BLaER1 treated with 17β-estradiol and CSF1 and Interleukin-3, amounts not matched to agents 10 nM and 100 nM (cell line): ENCODE measurements at regions not wholly inside any gene's neighbourhood (a gene's known extent, or its start where the extent isn't known, plus 50 kb on each side); places are given as distances from the start of the nearest gene placed in this dataset.
A peak's percentile ranks its signal among the peaks of the same experiment; 100 is the strongest.

Experiments
- H3K27ac ChIP-seq, 11 experiments: shearing (Covaris generic); formaldehyde crosslinking; 2 replicates each; pipeline ENCODE4 v1.8.1; 2022
- H3K27me3 ChIP-seq, 11 experiments: shearing (Covaris generic); formaldehyde crosslinking; 2 replicates each; pipeline ENCODE4 v1.8.1; 2022
- H3K36me3 ChIP-seq, 11 experiments: shearing (Covaris generic); formaldehyde crosslinking; 2 replicates each; pipeline ENCODE4 v1.8.1; 2022
- H3K4me1 ChIP-seq, 10 experiments: shearing (Covaris generic); formaldehyde crosslinking; 2 replicates each; pipeline ENCODE4 v1.8.1; 2022
- H3K4me2 ChIP-seq, 11 experiments: shearing (Covaris generic); formaldehyde crosslinking; 2 replicates each; pipeline ENCODE4 v1.8.1; 2022
- H3K4me3 ChIP-seq, 10 experiments: shearing (Covaris generic); formaldehyde crosslinking; 2 replicates each; pipeline ENCODE4 v1.8.1; 2022
- H3K9ac ChIP-seq, 11 experiments: shearing (Covaris generic); formaldehyde crosslinking; 2 replicates each; pipeline ENCODE4 v1.8.1; 2022
- H3K9me3 ChIP-seq, 11 experiments: shearing (Covaris generic); formaldehyde crosslinking; replicated peaks in 1 of 11; 2 replicates each; pipeline ENCODE4 v1.8.1; 2022
- H4K20me1 ChIP-seq, 11 experiments: shearing (Covaris generic); formaldehyde crosslinking; 2 replicates each; pipeline ENCODE4 v1.8.1; 2022
- Cebpa-rat ChIP-seq, 11 experiments: shearing (Covaris generic); IDR thresholded peaks; 2 replicates each; pipeline ENCODE4 v1.8.1; 2022

GRCh38 chr3:174336784-174337183, 522.4 kb upstream of the NAALADL2 start:
- Histone ChIP-seq H4K20me1 (no peaks in the 10 kb centered on the region), H3K27me3 (no peaks in the 10 kb centered on the region), H3K4me1 (peaks cover 0 to 82% (median 16%) of the 10 kb centered on the region in 10 experiments; a peak in 12 of 20 replicates), H3K4me2 (peak overlapping the region in 9 of 11 experiments; percentile 0 to 86 (median 40); a peak in 14 of 22 replicates), H3K36me3 (no peaks in the 10 kb centered on the region), H3K4me3 (no peak overlapping the region; a peak in 1 of 20 replicates), H3K9ac (peak overlapping the region in 6 of 11 experiments; percentile 51 to 86 (median 62); a peak in 12 of 22 replicates), H3K9me3 (peaks cover 0 to 11% (median 0%) of the 10 kb centered on the region in 11 experiments; a peak in 2 of 22 replicates), H3K27ac (peak overlapping the region in 10 of 11 experiments; percentile 23 to 98 (median 80); a peak in 19 of 22 replicates)
- no peak for TF ChIP-seq Cebpa-rat (IDR thresholded peaks at IDR 0.05)

GRCh38 chr3:174337227-174337626, 521.9 kb upstream of the NAALADL2 start:
- H3K4me2 ChIP-seq = peak overlapping the region in 9 of 11 experiments; percentile 2 to 86 (median 40); a peak in 15 of 22 replicates
- H3K27ac ChIP-seq = peak overlapping the region in 9 of 11 experiments; percentile 61 to 98 (median 81); a peak in 18 of 22 replicates

DNA sequence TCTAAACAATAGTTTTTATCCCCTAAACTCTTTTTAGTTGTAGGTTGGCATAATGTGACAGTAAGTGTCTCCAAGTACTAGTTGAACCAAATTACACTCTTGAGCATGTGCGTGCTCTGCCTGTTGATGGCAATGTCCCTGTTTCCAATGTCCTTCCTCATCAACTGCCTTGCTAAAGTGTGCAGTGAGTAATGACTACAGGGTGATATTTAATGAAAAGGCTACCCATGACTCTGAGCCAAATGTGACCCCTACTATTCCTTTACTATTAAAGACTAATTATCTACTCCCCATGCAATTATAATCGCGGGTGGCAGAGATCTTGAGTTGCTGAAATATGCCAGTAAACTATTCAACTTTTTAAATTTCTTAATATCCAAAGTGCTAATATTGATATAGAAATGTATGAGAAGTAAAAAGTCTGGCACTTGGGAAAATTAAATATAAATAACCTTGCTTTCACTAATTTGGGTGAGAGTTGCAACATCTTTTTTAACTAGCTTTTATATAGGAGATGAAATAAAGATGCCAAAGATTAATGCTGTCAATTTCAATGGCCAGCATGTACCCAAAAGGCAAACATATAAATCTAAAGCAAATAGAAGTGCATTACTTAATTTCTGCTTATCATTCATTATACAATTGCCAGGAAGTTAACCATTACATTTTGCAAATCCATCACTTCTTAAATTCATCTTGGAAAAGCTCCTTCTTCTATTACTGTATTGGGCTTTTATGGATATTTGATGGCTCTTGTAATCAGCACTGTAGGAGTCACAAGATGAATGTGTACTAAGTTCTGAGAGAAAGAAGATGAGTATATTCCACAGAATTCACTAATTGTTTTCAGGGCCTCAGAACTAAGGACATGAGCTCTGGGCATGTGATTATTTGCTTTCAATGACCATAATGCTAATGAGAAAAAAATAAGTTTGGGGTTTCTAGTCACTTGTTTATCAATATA, 518.2 kb upstream of the NAALADL2 start:
- H3K9me3 ChIP-seq = no peaks in the 10 kb centered on the region
- no peaks in the 10 kb centered on the region for H3K27me3 ChIP-seq
- peaks cover 0 to 55% (median 16%) of the 10 kb centered on the region in 10 experiments; a peak in 12 of 20 replicates for H3K4me1 ChIP-seq
- H3K9ac ChIP-seq = no peak overlapping the region
- no peak overlapping the region for H3K4me2 ChIP-seq
- TF ChIP-seq Cebpa-rat (IDR thresholded peaks at IDR 0.05) = no peak
- no peak overlapping the region for H3K27ac ChIP-seq
- H3K4me3 ChIP-seq = no peak overlapping the region
- H3K36me3 ChIP-seq = no peaks in the 10 kb centered on the region
- no peaks in the 10 kb centered on the region for H4K20me1 ChIP-seq

More at GRCh38 chr3:174337227-174337626, 521.9 kb upstream of the NAALADL2 start:
- H3K9me3 ChIP-seq = peaks cover 0 to 11% (median 0%) of the 10 kb centered on the region in 11 experiments; a peak in 2 of 22 replicates
- H4K20me1 ChIP-seq = no peaks in the 10 kb centered on the region
- H3K4me1 ChIP-seq = peaks cover 0 to 77% (median 16%) of the 10 kb centered on the region in 10 experiments; a peak in 12 of 20 replicates
- H3K36me3 ChIP-seq = no peaks in the 10 kb centered on the region
- H3K27me3 ChIP-seq = no peaks in the 10 kb centered on the region
- H3K9ac ChIP-seq = peak overlapping the region in 6 of 11 experiments; percentile 53 to 86 (median 64); a peak in 10 of 22 replicates
- TF ChIP-seq Cebpa-rat (IDR thresholded peaks at IDR 0.05) = peak in 2 of 11 experiments; percentile 22 to 75; a peak in 3 of 22 replicates
- peak overlapping the region in 1 of 10 experiments; percentile 2; a peak in 2 of 20 replicates for H3K4me3 ChIP-seq

- no peak overlapping the region for H3K4me2 ChIP-seq
- no peak overlapping the region for H3K9ac ChIP-seq
- H4K20me1 ChIP-seq = no peaks in the 10 kb centered on the region
- no peaks in the 10 kb centered on the region for H3K9me3 ChIP-seq
- TF ChIP-seq Cebpa-rat (IDR thresholded peaks at IDR 0.05) = no peak
- H3K4me3 ChIP-seq = no peak overlapping the region
- H3K27ac ChIP-seq = no peak overlapping the region
- H3K27me3 ChIP-seq = no peaks in the 10 kb centered on the region
- H3K36me3 ChIP-seq = no peaks in the 10 kb centered on the region
- peaks cover 0 to 44% (median 10%) of the 10 kb centered on the region in 10 experiments; a peak in 12 of 20 replicates for H3K4me1 ChIP-seq
Measured at GRCh38 chr3:174342171-174342570, 517.0 kb upstream of the NAALADL2 start.

GRCh38 chr3:174342941-174343501, 516.1 kb upstream of the NAALADL2 start:
- no peaks in the 10 kb centered on the region for H3K27me3 ChIP-seq
- H3K9ac ChIP-seq = no peak overlapping the region
- H3K4me2 ChIP-seq = no peak overlapping the region
- no peak overlapping the region for H3K4me3 ChIP-seq
- TF ChIP-seq Cebpa-rat (IDR thresholded peaks at IDR 0.05) = no peak
- H4K20me1 ChIP-seq = no peaks in the 10 kb centered on the region
- H3K36me3 ChIP-seq = no peaks in the 10 kb centered on the region
- no peak overlapping the region for H3K27ac ChIP-seq
- peaks cover 0 to 38% (median 3%) of the 10 kb centered on the region in 10 experiments; a peak in 12 of 20 replicates for H3K4me1 ChIP-seq
- H3K9me3 ChIP-seq = no peaks in the 10 kb centered on the region

DNA sequence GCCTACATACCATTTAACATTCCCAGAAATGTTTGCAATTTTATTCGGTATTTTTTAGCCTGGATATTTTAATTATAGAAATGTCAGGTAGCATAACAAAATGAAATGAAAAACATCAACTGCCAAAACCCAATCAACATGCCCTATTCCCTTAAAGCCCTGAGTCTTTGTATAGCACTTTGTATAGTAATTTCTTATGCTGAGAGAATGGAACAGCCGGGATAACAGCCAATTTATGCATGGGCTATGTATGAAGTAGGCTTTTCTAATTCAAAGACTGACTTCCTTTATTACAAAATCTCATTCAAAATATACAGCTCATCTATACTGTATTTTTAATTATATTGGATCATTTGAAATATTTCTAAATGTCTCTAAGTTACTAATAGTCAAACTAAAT, 513.0 kb upstream of the NAALADL2 start:
- H3K9me3 ChIP-seq = peaks cover 0 to 13% (median 0%) of the 10 kb centered on the region in 11 experiments; a peak in 4 of 22 replicates
- no peaks in the 10 kb centered on the region for H3K36me3 ChIP-seq
- TF ChIP-seq Cebpa-rat (IDR thresholded peaks at IDR 0.05) = no peak
- peaks cover 0 to 15% (median 0%) of the 10 kb centered on the region in 10 experiments; a peak in 3 of 20 replicates for H3K4me1 ChIP-seq
- H3K4me2 ChIP-seq = no peak overlapping the region
- no peak overlapping the region for H3K9ac ChIP-seq
- no peaks in the 10 kb centered on the region for H4K20me1 ChIP-seq
- no peaks in the 10 kb centered on the region for H3K27me3 ChIP-seq
- H3K4me3 ChIP-seq = no peak overlapping the region
- H3K27ac ChIP-seq = no peak overlapping the region

DNA sequence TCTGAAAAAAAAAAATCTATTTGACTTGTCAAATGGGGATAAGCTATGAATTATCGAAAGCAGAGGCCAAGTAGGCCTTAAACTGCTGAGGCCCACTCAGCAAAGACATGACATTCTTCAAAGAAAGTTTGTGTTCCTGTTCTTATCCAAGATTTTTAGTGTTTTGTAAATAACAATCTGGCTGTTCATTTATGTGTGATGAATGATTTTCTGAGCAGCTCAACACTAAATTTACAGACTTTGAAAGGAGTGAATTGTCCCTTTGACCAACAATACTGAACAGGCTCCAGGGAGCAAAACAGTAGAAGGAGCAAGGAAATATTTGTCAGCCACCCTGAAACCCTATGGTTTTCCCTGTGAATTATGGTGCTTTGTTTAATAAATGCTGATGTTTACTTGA, 512.6 kb upstream of the NAALADL2 start:
- peaks cover 0 to 17% (median 0%) of the 10 kb centered on the region in 11 experiments; a peak in 4 of 22 replicates for H3K9me3 ChIP-seq
- H3K36me3 ChIP-seq = no peaks in the 10 kb centered on the region
- H3K4me2 ChIP-seq = no peak overlapping the region
- no peak for TF ChIP-seq Cebpa-rat (IDR thresholded peaks at IDR 0.05)
- no peak overlapping the region for H3K27ac ChIP-seq
- H3K4me1 ChIP-seq = peaks cover 0 to 15% (median 0%) of the 10 kb centered on the region in 10 experiments; a peak in 3 of 20 replicates
- no peaks in the 10 kb centered on the region for H4K20me1 ChIP-seq
- no peaks in the 10 kb centered on the region for H3K27me3 ChIP-seq
- H3K9ac ChIP-seq = no peak overlapping the region
- no peak overlapping the region for H3K4me3 ChIP-seq

DNA sequence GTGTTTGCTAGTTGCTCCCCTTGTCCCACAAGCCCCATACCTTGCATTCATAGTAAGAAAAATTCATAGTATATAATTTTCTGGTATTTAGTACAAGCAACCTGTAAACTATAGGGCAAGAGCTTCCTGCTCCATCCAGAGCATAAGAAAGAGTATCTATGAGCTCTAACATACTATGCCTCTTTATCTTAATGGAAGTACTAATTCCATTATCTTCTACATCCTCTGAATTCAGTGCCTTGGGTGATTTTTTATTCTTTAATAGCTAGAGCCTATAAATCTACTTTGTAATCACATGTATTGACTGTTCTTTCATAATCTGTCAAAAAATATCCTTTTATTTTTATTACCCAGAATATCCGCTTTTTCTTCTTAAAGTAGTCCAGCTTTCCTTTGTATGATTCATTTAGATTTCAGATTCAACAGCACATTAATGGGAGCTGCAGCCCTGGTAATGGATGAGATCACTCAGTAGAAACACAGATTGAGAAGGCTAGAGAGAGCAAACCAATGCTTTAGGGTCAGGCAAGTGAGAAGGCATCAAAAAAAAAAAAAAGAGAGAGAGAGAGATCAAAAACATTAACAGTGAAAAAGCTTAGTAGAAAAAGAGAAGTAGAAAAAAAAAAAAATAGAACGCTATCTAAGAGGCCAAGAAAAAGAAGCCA, 511.5 kb upstream of the NAALADL2 start:
- Histone ChIP-seq H3K4me2 (no peak overlapping the region), H3K4me3 (no peak overlapping the region), H4K20me1 (no peaks in the 10 kb centered on the region), H3K9ac (no peak overlapping the region), H3K4me1 (peaks cover 0 to 15% (median 0%) of the 10 kb centered on the region in 10 experiments; a peak in 3 of 20 replicates), H3K27ac (no peak overlapping the region), H3K27me3 (no peaks in the 10 kb centered on the region), H3K9me3 (peaks cover 0 to 27% (median 0%) of the 10 kb centered on the region in 11 experiments; a peak in 4 of 22 replicates), H3K36me3 (no peaks in the 10 kb centered on the region)
- TF ChIP-seq Cebpa-rat (IDR thresholded peaks at IDR 0.05) = no peak
